RWPE2 (cell line): ENCODE measurements at regions not wholly inside any gene's neighbourhood (a gene's known extent, or its start where the extent isn't known, plus 50 kb on each side); places are given as distances from the start of the nearest gene placed in this dataset.

ENCODE experiments used
- ATAC-seq: fragments of 200-7000 bp; cut with Tn5 transposase; 3 replicates; pipeline ENCODE4 v1.9.1; 2021; ENCODE audit warnings: low read depth
- DNase-seq: peaks from one replicate; pipeline ENCODE4 v3.0.0-alpha.2; 2020; ENCODE audit warnings: low spot score
- H3K27ac ChIP-seq: fragments of 450-650 bp; 2 replicates; pipeline ENCODE4 v1.5.1; 2017; ENCODE audit warnings: mild to moderate bottlenecking; ENCODE audit not compliant: poor library complexity, severe bottlenecking
- H3K27me3 ChIP-seq: fragments of 250-450 bp; sonication (Bioruptor Pico); 2 replicates; pipeline ENCODE4 v1.5.1; 2021; ENCODE audit warnings: mild to moderate bottlenecking, moderate library complexity; ENCODE audit not compliant: insufficient read depth, poor library complexity, severe bottlenecking
- H3K36me3 ChIP-seq: fragments of 250-450 bp; sonication (Bioruptor Pico); 2 replicates; pipeline ENCODE4 v1.5.1; 2020; ENCODE audit warnings: low read depth, mild to moderate bottlenecking, moderate library complexity
- H3K4me1 ChIP-seq: fragments of 250-450 bp; sonication (Bioruptor Pico); 2 replicates; pipeline ENCODE4 v1.5.1; 2021; ENCODE audit warnings: mild to moderate bottlenecking, moderate library complexity; ENCODE audit not compliant: insufficient read depth, poor library complexity, severe bottlenecking
- H3K4me3 ChIP-seq: fragments of 250-450 bp; sonication (Bioruptor Pico); 2 replicates; pipeline ENCODE4 v1.5.1; 2021; ENCODE audit warnings: mild to moderate bottlenecking, moderate library complexity; ENCODE audit not compliant: severe bottlenecking
- H3K9me3 ChIP-seq: fragments of 250-450 bp; sonication (Bioruptor Pico); 2 replicates; pipeline ENCODE4 v1.5.1; 2021; ENCODE audit warnings: mild to moderate bottlenecking, moderate library complexity; ENCODE audit not compliant: severe bottlenecking
- CTCF ChIP-seq: fragments of 450-650 bp; IDR thresholded peaks from one replicate; pipeline ENCODE4 v1.5.1; 2017; ENCODE audit warnings: mild to moderate bottlenecking, moderate library complexity; ENCODE audit not compliant: poor library complexity, severe bottlenecking

- Histone ChIP-seq H3K9me3 (no peaks in the 10 kb centered on the region), H3K36me3 (no peaks in the 10 kb centered on the region), H3K4me3 (no peak overlapping the region), H3K4me1 (no peaks in the 10 kb centered on the region), H3K27me3 (no peaks in the 10 kb centered on the region), H3K27ac (no peak overlapping the region)
- ATAC-seq (no peak), DNase-seq (no peak)
- no peak for TF ChIP-seq CTCF
Measured at GRCh38 chr5:92962752-92963151, 618.3 kb downstream of the NR2F1-AS1 start.

- H3K9me3 ChIP-seq, result no peaks in the 10 kb centered on the region
- no peak overlapping the region for H3K4me3 ChIP-seq
- DNase-seq, result no peak
- TF ChIP-seq CTCF, result no peak
- no peak for ATAC-seq
- H3K4me1 ChIP-seq, result no peaks in the 10 kb centered on the region
- no peaks in the 10 kb centered on the region for H3K36me3 ChIP-seq
- no peaks in the 10 kb centered on the region for H3K27me3 ChIP-seq
- no peak overlapping the region for H3K27ac ChIP-seq
Measured at GRCh38 chr5:92956886-92957285, 624.1 kb downstream of the NR2F1-AS1 start.

- Histone ChIP-seq H3K4me1 (no peaks in the 10 kb centered on the region), H3K27ac (no peak overlapping the region), H3K27me3 (no peaks in the 10 kb centered on the region), H3K36me3 (no peaks in the 10 kb centered on the region), H3K9me3 (peaks cover 2% of the 10 kb centered on the region), H3K4me3 (no peak overlapping the region)
- TF ChIP-seq CTCF, result no peak
- DNase-seq (no peak), ATAC-seq (no peak)
Measured at GRCh38 chr5:92952243-92952642, 628.8 kb downstream of the NR2F1-AS1 start.

GRCh38 chr5:92951746-92952145 is 629.3 kb downstream of the NR2F1-AS1 start:
- DNase-seq, result no peak
- no peaks in the 10 kb centered on the region for H3K27me3 ChIP-seq
- no peak overlapping the region for H3K4me3 ChIP-seq
- peaks cover 2% of the 10 kb centered on the region for H3K9me3 ChIP-seq
- H3K4me1 ChIP-seq, result no peaks in the 10 kb centered on the region
- H3K36me3 ChIP-seq, result no peaks in the 10 kb centered on the region
- TF ChIP-seq CTCF, result no peak
- no peak overlapping the region for H3K27ac ChIP-seq
- no peak for ATAC-seq

- no peak for DNase-seq
- Histone ChIP-seq H3K27ac (no peak overlapping the region), H3K27me3 (no peaks in the 10 kb centered on the region), H3K4me3 (no peak overlapping the region), H3K4me1 (peaks cover 7% of the 10 kb centered on the region), H3K36me3 (no peaks in the 10 kb centered on the region), H3K9me3 (peaks cover 2% of the 10 kb centered on the region)
- no peak for ATAC-seq
- TF ChIP-seq CTCF, result no peak
Measured at GRCh38 chr5:92946546-92946945, 634.5 kb downstream of the NR2F1-AS1 start.
